ENCODE measurements at regions not wholly inside any gene's neighbourhood (a gene's known extent, or its start where the extent isn't known, plus 50 kb on each side); places are given as distances from the start of the nearest gene placed in this dataset.

GRCh38 chr21:41029571-41029970 lies 138.4 kb upstream of the BACE2 start:
- Mint-ChIP-seq H3K4me3 (no peak overlapping the region), H3K4me1 (no peaks in the 10 kb centered on the region), H3K27me3 (ENCODE audit: low read depth in 3 of 3) (peaks cover 0 to 3% (median 0%) of the 10 kb centered on the region in 3 donors), H3K9me3 (peaks cover 3 to 9% (median 4%) of the 10 kb centered on the region in 7 donors), H3K36me3 (no peaks in the 10 kb centered on the region), H3K27ac (no peak overlapping the region)
- H3K9me3 ChIP-seq (replicated peaks in 1 of 2; ENCODE audit: control insufficient read depth in 1 of 2, insufficient read depth in 1 of 2, low read length in 2 of 2) = no peaks in the 10 kb centered on the region
- DNase-seq = no peak
- no peaks in the 10 kb centered on the region for H3K36me3 ChIP-seq (replicated peaks in 1 of 2; ENCODE audit: control insufficient read depth in 1 of 2, insufficient read depth in 2 of 2, low read length in 2 of 2)
- WGBS (ENCODE audit: insufficient coverage) = no CpG with 5 or more reads among the region's 3 CpGs
- H3K9ac ChIP-seq (ENCODE audit: insufficient read depth, low read length, poor library complexity, severe bottlenecking) = no peak overlapping the region
- H3K79me2 ChIP-seq (ENCODE audit: insufficient read depth, low read length) = no peaks in the 10 kb centered on the region
- no peak overlapping the region for H3K4me2 ChIP-seq (replicated peaks; ENCODE audit: extremely low read depth, low read length, poor library complexity, severe bottlenecking)
- no peak overlapping the region for H2AFZ ChIP-seq (ENCODE audit: insufficient read depth, low read depth, low read length, poor library complexity, severe bottlenecking)
- no peaks in the 10 kb centered on the region for H3K4me1 ChIP-seq (ENCODE audit: control insufficient read depth in 1 of 2, insufficient read depth in 2 of 2, low read length in 2 of 2)
- H3K27ac ChIP-seq (ENCODE audit: low read depth in 1 of 2, low read length in 2 of 2) = no peak overlapping the region
- H3K27me3 ChIP-seq (ENCODE audit: control insufficient read depth in 2 of 2, insufficient read depth in 2 of 2, low read length in 2 of 2) = no peaks in the 10 kb centered on the region
- intact Hi-C loops (cut with micrococcal nuclease) = no loop called here
- H3K4me3 ChIP-seq (replicated peaks in 1 of 3; ENCODE audit: low read depth in 2 of 3, low read length in 3 of 3) = no peak overlapping the region
- no peak for TF ChIP-seq CTCF (IDR thresholded peaks at IDR 0.05)
- no peaks in the 10 kb centered on the region for H4K20me1 ChIP-seq (ENCODE audit: insufficient read depth, low read length)

- no peak overlapping the region for H3K4me3 Mint-ChIP-seq
- Histone ChIP-seq H3K27ac (ENCODE audit: low read depth in 1 of 2, low read length in 2 of 2) (no peak overlapping the region), H2AFZ (ENCODE audit: insufficient read depth, low read depth, low read length, poor library complexity, severe bottlenecking) (no peak overlapping the region)
Measured at GRCh38 chr21:41031701-41032220, 136.2 kb upstream of the BACE2 start.

More at GRCh38 chr21:41031701-41032220, 136.2 kb upstream of the BACE2 start:
- 65% methylated on average over 2 of the region's 3 CpGs for WGBS (ENCODE audit: insufficient coverage)
- Histone ChIP-seq H3K9me3 (replicated peaks in 1 of 2; ENCODE audit: control insufficient read depth in 1 of 2, insufficient read depth in 1 of 2, low read length in 2 of 2) (no peaks in the 10 kb centered on the region), H3K4me1 (ENCODE audit: control insufficient read depth in 1 of 2, insufficient read depth in 2 of 2, low read length in 2 of 2) (no peaks in the 10 kb centered on the region), H3K27me3 (ENCODE audit: control insufficient read depth in 2 of 2, insufficient read depth in 2 of 2, low read length in 2 of 2) (no peaks in the 10 kb centered on the region), H3K36me3 (replicated peaks in 1 of 2; ENCODE audit: control insufficient read depth in 1 of 2, insufficient read depth in 2 of 2, low read length in 2 of 2) (no peaks in the 10 kb centered on the region), H3K79me2 (ENCODE audit: insufficient read depth, low read length) (no peaks in the 10 kb centered on the region), H3K9ac (ENCODE audit: insufficient read depth, low read length, poor library complexity, severe bottlenecking) (no peak overlapping the region), H4K20me1 (ENCODE audit: insufficient read depth, low read length) (no peaks in the 10 kb centered on the region), H3K4me3 (replicated peaks in 1 of 3; ENCODE audit: low read depth in 2 of 3, low read length in 3 of 3) (no peak overlapping the region), H3K4me2 (replicated peaks; ENCODE audit: extremely low read depth, low read length, poor library complexity, severe bottlenecking) (no peak overlapping the region)
- intact Hi-C loops (cut with micrococcal nuclease) = no loop called here
- Mint-ChIP-seq H3K4me1 (no peaks in the 10 kb centered on the region), H3K36me3 (no peaks in the 10 kb centered on the region), H3K27me3 (ENCODE audit: low read depth in 3 of 3) (peaks cover 0 to 1% (median 0%) of the 10 kb centered on the region in 3 donors), H3K27ac (no peak overlapping the region), H3K9me3 (peaks cover 0 to 13% (median 5%) of the 10 kb centered on the region in 7 donors)
- DNase-seq = no peak
- TF ChIP-seq CTCF (IDR thresholded peaks at IDR 0.05) = no peak
